Retinal pigment epithelial cell (primary cell): ENCODE measurements at regions not wholly inside any gene's neighbourhood (a gene's known extent, or its start where the extent isn't known, plus 50 kb on each side); places are given as distances from the start of the nearest gene placed in this dataset.

Experiments
- DNase-seq: peaks from one replicate; pipeline ENCODE4 v3.0.0-alpha.2; 2010; ENCODE audit warnings: low read depth
- H3K4me3 ChIP-seq: 2 replicates; pipeline ENCODE4 v1.5.1; 2011; ENCODE audit warnings: mild to moderate bottlenecking, low read length, control low read depth, moderate library complexity
- CTCF ChIP-seq: conservative IDR thresholded peaks from 2 replicates; pipeline ENCODE4 v1.5.1; 2011; ENCODE audit warnings: low read depth, low read length, control low read depth, inconsistent platforms

GRCh38 chr6:40743690-40744446, 156.7 kb upstream of the LRFN2 start:
- no peak for TF ChIP-seq CTCF
- no peak for DNase-seq
- no peak overlapping the region for H3K4me3 ChIP-seq

GRCh38 chr6:40743226-40743625, 156.1 kb upstream of the LRFN2 start:
- no peak overlapping the region for H3K4me3 ChIP-seq
- TF ChIP-seq CTCF = no peak
- no peak for DNase-seq

- DNase-seq = no peak
- no peak for TF ChIP-seq CTCF
- H3K4me3 ChIP-seq = no peak overlapping the region
Measured at GRCh38 chr6:40740518-40740917, 153.4 kb upstream of the LRFN2 start.

GRCh38 chr6:40738551-40739193, 151.5 kb upstream of the LRFN2 start:
- H3K4me3 ChIP-seq = no peak overlapping the region
- no peak for DNase-seq
- TF ChIP-seq CTCF = no peak

GRCh38 chr6:40735521-40735920, 148.4 kb upstream of the LRFN2 start:
- no peak overlapping the region for H3K4me3 ChIP-seq
- no peak for DNase-seq

GRCh38 chr6:40735121-40735520, 148.0 kb upstream of the LRFN2 start:
- no peak overlapping the region for H3K4me3 ChIP-seq
- no peak for TF ChIP-seq CTCF
- DNase-seq = no peak

More at GRCh38 chr6:40735521-40735920, 148.4 kb upstream of the LRFN2 start:
- no peak for TF ChIP-seq CTCF

GRCh38 chr6:40734607-40735006, 147.4 kb upstream of the LRFN2 start:
- H3K4me3 ChIP-seq = no peak overlapping the region
- TF ChIP-seq CTCF = no peak
- no peak for DNase-seq
